ENCODE measurements at regions not wholly inside any gene's neighbourhood (a gene's known extent, or its start where the extent isn't known, plus 50 kb on each side); places are given as distances from the start of the nearest gene placed in this dataset.

DNA sequence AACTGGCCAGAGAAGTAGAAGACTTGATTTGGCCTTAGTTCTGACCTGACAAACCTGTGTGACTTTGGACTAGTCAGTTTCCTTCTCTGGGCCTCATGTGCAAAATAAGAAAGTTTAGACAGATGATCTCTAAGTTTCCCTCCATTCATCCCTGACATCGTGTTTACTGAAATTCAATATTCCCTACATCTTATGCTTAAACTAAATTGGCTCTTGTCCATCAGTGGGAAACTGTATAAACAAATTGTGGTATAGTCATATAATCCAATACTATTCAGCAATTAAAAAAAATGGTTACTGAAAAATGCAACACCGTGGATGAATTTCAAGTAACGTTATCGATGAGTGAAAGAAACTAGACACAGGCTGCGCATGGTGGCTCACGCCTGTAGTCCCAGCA, 64.4 kb upstream of the HRH1 start:
- no peak overlapping the region for H3K4me3 ChIP-seq (ENCODE audit: low read length in 3 of 3)
- no peaks in the 10 kb centered on the region for H3K27me3 ChIP-seq (ENCODE audit: control insufficient read depth, insufficient read depth, low read length)
- no peaks in the 10 kb centered on the region for H3K4me1 ChIP-seq (ENCODE audit: control insufficient read depth in 2 of 3, insufficient read depth in 2 of 3, low read depth in 1 of 3, low read length in 3 of 3)
- DNase-seq (no peak), FAIRE-seq (no peak)
- no peaks in the 10 kb centered on the region for H3K36me3 ChIP-seq (ENCODE audit: control insufficient read depth in 2 of 3, insufficient read depth in 3 of 3, low read length in 3 of 3)
- no peak overlapping the region for H3K9ac ChIP-seq (ENCODE audit: low read length in 3 of 3)
- intact Hi-C loops (cut with DNase I) = no loop called here
- H3K9me3 ChIP-seq (ENCODE audit: control insufficient read depth in 2 of 3, insufficient read depth in 1 of 3, low read length in 3 of 3) = no peaks in the 10 kb centered on the region
- no peak overlapping the region for H3K27ac ChIP-seq (ENCODE audit: low read depth in 2 of 2, low read length in 2 of 2)
- TF ChIP-seq, protein P1, sequence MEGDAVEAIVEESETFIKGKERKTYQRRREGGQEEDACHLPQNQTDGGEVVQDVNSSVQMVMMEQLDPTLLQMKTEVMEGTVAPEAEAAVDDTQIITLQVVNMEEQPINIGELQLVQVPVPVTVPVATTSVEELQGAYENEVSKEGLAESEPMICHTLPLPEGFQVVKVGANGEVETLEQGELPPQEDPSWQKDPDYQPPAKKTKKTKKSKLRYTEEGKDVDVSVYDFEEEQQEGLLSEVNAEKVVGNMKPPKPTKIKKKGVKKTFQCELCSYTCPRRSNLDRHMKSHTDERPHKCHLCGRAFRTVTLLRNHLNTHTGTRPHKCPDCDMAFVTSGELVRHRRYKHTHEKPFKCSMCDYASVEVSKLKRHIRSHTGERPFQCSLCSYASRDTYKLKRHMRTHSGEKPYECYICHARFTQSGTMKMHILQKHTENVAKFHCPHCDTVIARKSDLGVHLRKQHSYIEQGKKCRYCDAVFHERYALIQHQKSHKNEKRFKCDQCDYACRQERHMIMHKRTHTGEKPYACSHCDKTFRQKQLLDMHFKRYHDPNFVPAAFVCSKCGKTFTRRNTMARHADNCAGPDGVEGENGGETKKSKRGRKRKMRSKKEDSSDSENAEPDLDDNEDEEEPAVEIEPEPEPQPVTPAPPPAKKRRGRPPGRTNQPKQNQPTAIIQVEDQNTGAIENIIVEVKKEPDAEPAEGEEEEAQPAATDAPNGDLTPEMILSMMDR (IDR thresholded peaks at IDR 0.05; ENCODE audit: borderline replicate concordance, extremely low read depth, insufficient read depth) = no peak

DNA sequence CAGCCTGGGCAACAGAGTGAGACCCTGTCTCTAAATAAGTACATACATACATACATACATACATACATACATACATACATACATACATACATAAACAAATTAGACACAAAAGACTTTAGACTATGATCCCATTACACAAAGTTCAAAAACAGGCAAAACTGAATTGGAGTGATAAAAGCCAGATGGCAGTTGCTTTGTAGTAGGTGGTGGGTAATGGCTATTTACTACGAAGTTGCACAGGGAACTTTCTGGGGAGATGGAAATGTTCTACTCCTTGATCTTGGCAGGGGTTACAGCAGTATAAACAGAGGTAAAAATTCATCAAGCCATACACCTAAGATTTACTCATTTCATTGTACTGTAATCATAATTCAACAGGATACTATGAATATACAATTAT, 63.7 kb upstream of the HRH1 start:
- no peak for FAIRE-seq
- no peaks in the 10 kb centered on the region for H3K27me3 ChIP-seq (ENCODE audit: control insufficient read depth, insufficient read depth, low read length)
- H3K27ac ChIP-seq (ENCODE audit: low read depth in 2 of 2, low read length in 2 of 2) = no peak overlapping the region
- H3K4me3 ChIP-seq (ENCODE audit: low read length in 3 of 3) = no peak overlapping the region
- no peak overlapping the region for H3K9ac ChIP-seq (ENCODE audit: low read length in 3 of 3)
- no peaks in the 10 kb centered on the region for H3K36me3 ChIP-seq (ENCODE audit: control insufficient read depth in 2 of 3, insufficient read depth in 3 of 3, low read length in 3 of 3)
- TF ChIP-seq, protein P1 (IDR thresholded peaks at IDR 0.05; ENCODE audit: borderline replicate concordance, extremely low read depth, insufficient read depth) = no peak
- intact Hi-C loops (cut with DNase I) = no loop called here
- no peak for DNase-seq
- H3K4me1 ChIP-seq (ENCODE audit: control insufficient read depth in 2 of 3, insufficient read depth in 2 of 3, low read depth in 1 of 3, low read length in 3 of 3) = no peaks in the 10 kb centered on the region
- no peaks in the 10 kb centered on the region for H3K9me3 ChIP-seq (ENCODE audit: control insufficient read depth in 2 of 3, insufficient read depth in 1 of 3, low read length in 3 of 3)

DNA sequence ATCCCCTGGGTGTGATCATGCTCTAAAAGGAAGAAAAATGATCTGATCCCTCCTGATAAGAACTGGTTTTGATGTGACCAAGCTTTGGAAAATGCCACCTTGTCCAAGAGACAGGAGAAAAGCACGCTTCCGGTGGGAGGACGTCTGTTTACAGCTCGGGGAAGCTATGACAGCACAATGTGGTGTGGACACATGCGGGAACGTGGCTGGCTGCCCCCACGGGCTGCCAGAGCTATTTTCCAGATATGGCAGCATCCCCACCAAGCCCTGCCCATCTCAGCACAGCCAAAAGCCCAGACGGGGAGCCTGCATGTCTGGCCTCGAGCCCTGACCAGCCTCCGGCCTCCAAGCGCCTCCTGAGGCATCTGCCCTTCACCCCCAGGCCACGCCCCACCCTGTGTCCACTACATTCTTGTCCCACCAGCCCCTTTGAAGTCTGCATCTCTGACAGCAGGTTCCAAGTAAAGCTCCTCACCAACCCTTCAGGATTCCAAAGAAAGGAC, 63.2 kb upstream of the HRH1 start:
- no peak for DNase-seq
- peaks cover under 1% of the 10 kb centered on the region for H3K27me3 ChIP-seq (ENCODE audit: control insufficient read depth, insufficient read depth, low read length)

More for the DNA sequence above, 63.2 kb upstream of the HRH1 start:
- intact Hi-C loops (cut with DNase I) = no loop called here
- no peak for FAIRE-seq
- TF ChIP-seq, protein P1 (IDR thresholded peaks at IDR 0.05; ENCODE audit: borderline replicate concordance, extremely low read depth, insufficient read depth) = no peak
- no peaks in the 10 kb centered on the region for H3K36me3 ChIP-seq (ENCODE audit: control insufficient read depth in 2 of 3, insufficient read depth in 3 of 3, low read length in 3 of 3)
- H3K9ac ChIP-seq (ENCODE audit: low read length in 3 of 3) = no peak overlapping the region
- H3K9me3 ChIP-seq (ENCODE audit: control insufficient read depth in 2 of 3, insufficient read depth in 1 of 3, low read length in 3 of 3) = no peaks in the 10 kb centered on the region
- H3K27ac ChIP-seq (ENCODE audit: low read depth in 2 of 2, low read length in 2 of 2) = no peak overlapping the region
- H3K4me1 ChIP-seq (ENCODE audit: control insufficient read depth in 2 of 3, insufficient read depth in 2 of 3, low read depth in 1 of 3, low read length in 3 of 3) = no peaks in the 10 kb centered on the region
- no peak overlapping the region for H3K4me3 ChIP-seq (ENCODE audit: low read length in 3 of 3)

Measured in kidney (tissue), 13 donors.